ENCODE measurements at regions not wholly inside any gene's neighbourhood (a gene's known extent, or its start where the extent isn't known, plus 50 kb on each side); places are given as distances from the start of the nearest gene placed in this dataset.

GRCh38 chrX:17206584-17206983 lies 168.4 kb upstream of the NHS start:
- no peak overlapping the region for H3K27ac ChIP-seq
- TF ChIP-seq ZFX (IDR thresholded peaks at IDR 0.05) = no peak

- H3K27ac ChIP-seq = no peak overlapping the region
- no peak for TF ChIP-seq CTCF (conservative IDR thresholded peaks at IDR 0.05)
- TF ChIP-seq ZFX (IDR thresholded peaks at IDR 0.05) = no peak
Observed at GRCh38 chrX:17214962-17215361, 160.0 kb upstream of the NHS start.

GRCh38 chrX:17226736-17227135 lies 148.3 kb upstream of the NHS start:
- TF ChIP-seq CTCF (conservative IDR thresholded peaks at IDR 0.05) = no peak
- no peak for TF ChIP-seq ZFX (IDR thresholded peaks at IDR 0.05)
- no peak overlapping the region for H3K27ac ChIP-seq

- no peak for TF ChIP-seq CTCF (conservative IDR thresholded peaks at IDR 0.05)
- no peak for TF ChIP-seq ZFX (IDR thresholded peaks at IDR 0.05)
- H3K27ac ChIP-seq = no peak overlapping the region
Observed at GRCh38 chrX:17237146-17237545, 137.9 kb upstream of the NHS start.

GRCh38 chrX:17242470-17242869 lies 132.5 kb upstream of the NHS start:
- peak; percentile 77 for TF ChIP-seq CTCF (conservative IDR thresholded peaks at IDR 0.05)
- no peak for TF ChIP-seq ZFX (IDR thresholded peaks at IDR 0.05)
- no peak overlapping the region for H3K27ac ChIP-seq

GRCh38 chrX:17247144-17247543 lies 127.9 kb upstream of the NHS start:
- no peak for TF ChIP-seq ZFX (IDR thresholded peaks at IDR 0.05)
- no peak for TF ChIP-seq CTCF (conservative IDR thresholded peaks at IDR 0.05)
- no peak overlapping the region for H3K27ac ChIP-seq

- TF ChIP-seq ZFX (IDR thresholded peaks at IDR 0.05) (no peak), CTCF (conservative IDR thresholded peaks at IDR 0.05) (no peak)
- H3K27ac ChIP-seq = no peak overlapping the region
Observed at GRCh38 chrX:17262123-17262522, 112.9 kb upstream of the NHS start.

GRCh38 chrX:17266136-17266535 lies 108.9 kb upstream of the NHS start:
- no peak for TF ChIP-seq ZFX (IDR thresholded peaks at IDR 0.05)
- TF ChIP-seq CTCF (conservative IDR thresholded peaks at IDR 0.05) = no peak
- H3K27ac ChIP-seq = no peak overlapping the region
